Erythroblast (primary cell): ENCODE measurements at regions not wholly inside any gene's neighbourhood (a gene's known extent, or its start where the extent isn't known, plus 50 kb on each side); places are given as distances from the start of the nearest gene placed in this dataset.

ENCODE experiments used
- GATA1 ChIP-seq: IDR thresholded peaks from 2 replicates; pipeline ENCODE4 v1.6.1; 2011; ENCODE audit warnings: low read depth, mild to moderate bottlenecking, control low read depth, low read length, moderate library complexity
- POLR2A ChIP-seq: IDR thresholded peaks from 2 replicates; pipeline ENCODE4 v1.6.1; 2011; ENCODE audit warnings: mild to moderate bottlenecking, low read length

DNA sequence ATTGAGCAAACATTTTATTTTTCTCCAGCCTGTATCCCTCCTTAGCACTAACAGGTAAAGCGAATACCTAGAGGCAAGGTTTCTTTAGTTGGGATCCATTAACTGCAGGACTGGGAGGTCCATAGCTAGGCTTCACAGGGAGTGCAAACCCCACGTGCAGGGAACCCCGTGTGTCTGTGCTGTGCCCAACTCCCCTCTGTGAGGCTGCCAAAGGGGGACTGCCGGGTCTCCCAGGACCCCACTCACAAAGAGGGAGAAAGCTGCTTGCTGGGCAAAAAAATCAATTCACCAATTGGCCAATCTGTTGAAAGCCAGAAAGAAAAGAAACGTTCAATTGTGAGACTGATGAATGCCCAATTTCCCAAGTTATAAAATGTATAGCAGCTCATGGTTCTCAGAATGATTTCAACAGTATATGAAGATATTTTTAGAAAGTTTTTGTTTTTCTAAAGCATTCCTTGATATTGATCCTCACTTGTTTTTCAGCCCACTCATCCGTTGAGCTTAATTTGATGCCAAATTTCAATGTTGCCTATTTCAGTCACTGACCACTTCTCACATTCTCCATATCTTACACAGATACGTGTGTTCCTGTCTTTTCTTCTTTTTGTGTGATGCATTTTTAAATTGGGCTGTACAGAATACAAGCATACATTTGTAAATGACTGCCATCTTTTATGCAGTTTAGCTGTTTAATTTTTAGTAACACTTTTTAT, 202.7 kb upstream of the PRSS58 start:
- TF ChIP-seq POLR2A (no peak), GATA1 (no peak)
